Small intestine (tissue), 7 donors: ENCODE measurements at regions not wholly inside any gene's neighbourhood (a gene's known extent, or its start where the extent isn't known, plus 50 kb on each side); places are given as distances from the start of the nearest gene placed in this dataset.
A peak's percentile ranks its signal among the peaks of the same experiment; 100 is the strongest.
"Not testable (repeated sequence)": the region's sequence is repeated elsewhere in the genome, so short reads cannot be mapped to it uniquely, and the experiment has no call there.

ENCODE experiments used
- DNase-seq, 2 donors: peaks; one replicate each; pipeline versions ENCODE4 v3.0.0 to v3.0.0-alpha.2; 2013
- FAIRE-seq: peaks from 2 replicates; lab custom pipeline; 2012; peaks lifted over from hg19 to GRCh38; lab: Jason Lieb, UNC
- H3K27ac ChIP-seq, 3 donors: one replicate each; pipeline ENCODE4 v1.5.1; 2013; ENCODE audit warnings: low read length in 2 of 3, mild to moderate bottlenecking in 2 of 3, control low read depth in 1 of 3, inconsistent platforms in 1 of 3, low read depth in 1 of 3, moderate library complexity in 1 of 3
- H3K27me3 ChIP-seq, 3 donors: one replicate each; pipeline ENCODE4 v1.6.1; 2013; ENCODE audit warnings: low read length in 3 of 3, inconsistent platforms in 1 of 3; ENCODE audit not compliant: control insufficient read depth in 3 of 3, insufficient read depth in 3 of 3
- H3K36me3 ChIP-seq, 3 donors: one replicate each; pipeline ENCODE4 v1.6.1; 2013; ENCODE audit warnings: low read length in 3 of 3, inconsistent platforms in 1 of 3, low read depth in 1 of 3, mild to moderate bottlenecking in 1 of 3, moderate library complexity in 1 of 3; ENCODE audit not compliant: control insufficient read depth in 3 of 3, insufficient read depth in 2 of 3
- H3K4me1 ChIP-seq, 3 donors: one replicate each; pipeline ENCODE4 v1.6.1; 2013; ENCODE audit warnings: low read length in 2 of 3, inconsistent platforms in 1 of 3, low read depth in 1 of 3, mild to moderate bottlenecking in 1 of 3, moderate library complexity in 1 of 3; ENCODE audit not compliant: control insufficient read depth in 3 of 3, insufficient read depth in 2 of 3
- H3K4me3 ChIP-seq, 3 donors: one replicate each; pipeline ENCODE4 v1.5.1; 2013; ENCODE audit warnings: low read length in 3 of 3, control low read depth in 1 of 3, inconsistent platforms in 1 of 3, low read depth in 1 of 3, mild to moderate bottlenecking in 1 of 3, moderate library complexity in 1 of 3
- H3K9me3 ChIP-seq, 2 donors: one replicate each; pipeline ENCODE4 v1.6.1; 2013; ENCODE audit warnings: low read depth in 1 of 2, low read length in 1 of 2; ENCODE audit not compliant: control insufficient read depth in 2 of 2, insufficient read depth in 1 of 2
- WGBS, 3 donors: extraction: QIAGEN DNeasy Blood & Tissue Kit; methylation state at CpG; one replicate each; pipeline ENCODE4 v1.1.7; 2013; 5-methylcytosine and 5-hydroxymethylcytosine counted together
- donor health status: healthy with polysubstance abuse.
- donor health status: control.
- donor health status: control.
- donor health status: Bipolar disorder and iron deficiency.
- donor health status: healthy.

GRCh38 chr12:43241986-43242385 lies 310.0 kb downstream of the ADAMTS20 start:
- Histone ChIP-seq H3K4me1 (no peaks in the 10 kb centered on the region), H3K36me3 (no peaks in the 10 kb centered on the region), H3K27ac (no peak overlapping the region), H3K27me3 (no peaks in the 10 kb centered on the region), H3K9me3 (no peaks in the 10 kb centered on the region), H3K4me3 (no peak overlapping the region)
- FAIRE-seq (no peak), DNase-seq (no peak)
- 65 to 89% (median 73%) methylated on average over 2 of the region's 2 CpGs for WGBS, 3 donors

- H3K27ac ChIP-seq = no peak overlapping the region
- H3K4me1 ChIP-seq = no peaks in the 10 kb centered on the region
- DNase-seq = peak in 1 of 2 donors; percentile 59
- no peaks in the 10 kb centered on the region for H3K9me3 ChIP-seq
- no peak for FAIRE-seq
- no peaks in the 10 kb centered on the region for H3K27me3 ChIP-seq
- H3K36me3 ChIP-seq = no peaks in the 10 kb centered on the region
- no peak overlapping the region for H3K4me3 ChIP-seq
Measured at GRCh38 chr12:43238281-43238680, 313.7 kb downstream of the ADAMTS20 start.

GRCh38 chr12:43237238-43237879 lies 314.6 kb downstream of the ADAMTS20 start:
- FAIRE-seq (no peak), DNase-seq (no peak)
- WGBS, 3 donors = 81 to 97% (median 89%) methylated on average over 3 of the region's 3 CpGs
- Histone ChIP-seq H3K36me3 (no peaks in the 10 kb centered on the region), H3K4me3 (no peak overlapping the region), H3K27ac (no peak overlapping the region), H3K27me3 (no peaks in the 10 kb centered on the region), H3K9me3 (no peaks in the 10 kb centered on the region), H3K4me1 (no peaks in the 10 kb centered on the region)

- H3K4me1 ChIP-seq = no peaks in the 10 kb centered on the region
- no peak overlapping the region for H3K4me3 ChIP-seq
- H3K36me3 ChIP-seq = no peaks in the 10 kb centered on the region
- FAIRE-seq (no peak), DNase-seq (no peak)
- H3K27ac ChIP-seq = no peak overlapping the region
- H3K9me3 ChIP-seq = no peaks in the 10 kb centered on the region
- no peaks in the 10 kb centered on the region for H3K27me3 ChIP-seq
- WGBS, 3 donors = 82 to 100% (median 94%) methylated on average over 1 of the region's 1 CpG
Measured at GRCh38 chr12:43235721-43236120, 316.3 kb downstream of the ADAMTS20 start.

GRCh38 chr12:43233861-43234260 lies 318.1 kb downstream of the ADAMTS20 start:
- H3K36me3 ChIP-seq = no peaks in the 10 kb centered on the region
- no peak overlapping the region for H3K4me3 ChIP-seq
- DNase-seq = no peak
- WGBS, 3 donors = 92% methylated on average over 2 of the region's 2 CpGs
- H3K9me3 ChIP-seq = no peaks in the 10 kb centered on the region
- H3K27ac ChIP-seq = no peak overlapping the region
- no peaks in the 10 kb centered on the region for H3K27me3 ChIP-seq
- no peak for FAIRE-seq
- H3K4me1 ChIP-seq = no peaks in the 10 kb centered on the region

GRCh38 chr12:43226151-43226550 lies 325.9 kb downstream of the ADAMTS20 start:
- Histone ChIP-seq H3K4me3 (no peak overlapping the region), H3K27ac (no peak overlapping the region), H3K4me1 (no peaks in the 10 kb centered on the region), H3K27me3 (no peaks in the 10 kb centered on the region), H3K9me3 (no peaks in the 10 kb centered on the region), H3K36me3 (no peaks in the 10 kb centered on the region)
- no peak for DNase-seq
- WGBS, 3 donors = 82 to 96% (median 87%) methylated on average over 2 of the region's 2 CpGs
- FAIRE-seq = no peak

GRCh38 chr12:43224190-43224805 lies 327.7 kb downstream of the ADAMTS20 start:
- H3K36me3 ChIP-seq, H3K9me3 ChIP-seq, DNase-seq, FAIRE-seq, H3K27me3 ChIP-seq, H3K4me3 ChIP-seq, H3K4me1 ChIP-seq, H3K27ac ChIP-seq: not testable (repeated sequence)
- WGBS, 3 donors = 91 to 94% (median 93%) methylated on average over 27 to 35 of the region's 36 CpGs

- FAIRE-seq = no peak
Measured at GRCh38 chr12:43222796-43223195, 329.2 kb downstream of the ADAMTS20 start.

GRCh38 chr12:43221216-43221615 lies 330.8 kb downstream of the ADAMTS20 start:
- FAIRE-seq (no peak), DNase-seq (no peak)
- H3K4me1 ChIP-seq = no peaks in the 10 kb centered on the region
- no peaks in the 10 kb centered on the region for H3K9me3 ChIP-seq
- H3K27ac ChIP-seq = no peak overlapping the region
- no peaks in the 10 kb centered on the region for H3K27me3 ChIP-seq
- H3K36me3 ChIP-seq = no peaks in the 10 kb centered on the region
- WGBS, 3 donors = 81 to 87% (median 84%) methylated on average over 4 of the region's 4 CpGs
- no peak overlapping the region for H3K4me3 ChIP-seq

More at GRCh38 chr12:43222796-43223195, 329.2 kb downstream of the ADAMTS20 start:
- no peak overlapping the region for H3K27ac ChIP-seq
- no peaks in the 10 kb centered on the region for H3K4me1 ChIP-seq
- DNase-seq = no peak
- H3K9me3 ChIP-seq = no peaks in the 10 kb centered on the region
- no peaks in the 10 kb centered on the region for H3K36me3 ChIP-seq
- WGBS, 3 donors = 61 to 64% (median 62%) methylated on average over 3 of the region's 3 CpGs
- H3K27me3 ChIP-seq = no peaks in the 10 kb centered on the region
- H3K4me3 ChIP-seq = no peak overlapping the region
